ENCODE measurements at regions not wholly inside any gene's neighbourhood (a gene's known extent, or its start where the extent isn't known, plus 50 kb on each side); places are given as distances from the start of the nearest gene placed in this dataset.

DNA sequence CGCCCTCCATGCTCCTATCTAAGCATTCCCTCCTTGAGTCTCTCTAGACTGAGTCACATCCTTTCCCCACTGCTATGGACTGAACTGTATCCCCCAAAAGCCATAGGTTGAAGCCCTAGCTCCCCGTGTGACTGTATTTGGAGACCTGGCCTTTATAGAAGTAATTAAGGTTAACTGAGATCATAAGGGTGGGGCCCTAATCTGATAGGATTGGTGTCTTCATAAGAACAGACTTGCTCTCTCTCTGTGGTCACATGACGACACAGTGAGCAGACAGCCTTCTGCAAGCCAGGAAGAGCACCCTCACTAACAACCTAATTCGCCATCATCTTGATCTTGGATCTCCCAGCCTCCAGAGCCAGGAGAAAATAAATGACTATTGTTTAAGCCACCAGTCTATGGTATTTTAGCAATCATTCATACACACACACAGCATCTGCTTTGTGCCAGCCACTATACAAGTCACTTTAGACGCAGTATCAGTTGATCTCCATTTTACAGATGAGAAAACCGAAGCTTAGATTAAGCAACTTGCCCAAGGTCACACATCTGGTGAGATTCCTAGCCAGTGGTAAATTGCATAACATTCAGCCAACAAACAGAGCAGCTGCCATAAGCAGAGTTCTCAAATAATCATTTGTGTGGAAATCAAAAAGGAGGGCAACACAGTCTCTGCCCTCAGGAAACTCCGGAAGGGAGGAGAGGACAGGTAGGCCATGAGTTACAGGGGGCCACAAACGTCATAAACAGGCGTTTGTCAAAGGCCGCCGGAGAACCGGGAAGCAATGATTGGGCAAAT lies 66.3 kb upstream of the HES1 start:
- Mint-ChIP-seq H3K4me3 (peak overlapping the region; percentile 77), H3K9me3 (peaks cover 19% of the 10 kb centered on the region), H3K36me3 (ENCODE audit: low read depth) (peaks cover 16% of the 10 kb centered on the region), H3K27me3 (ENCODE audit: low read depth) (peaks cover 18% of the 10 kb centered on the region), H3K27ac (ENCODE audit: unreplicated experiment) (no peak overlapping the region), H3K4me1 (peaks cover 34% of the 10 kb centered on the region)
- DNase-seq (ENCODE audit: low read depth, low spot score), result no peak
- TF ChIP-seq, protein P1, sequence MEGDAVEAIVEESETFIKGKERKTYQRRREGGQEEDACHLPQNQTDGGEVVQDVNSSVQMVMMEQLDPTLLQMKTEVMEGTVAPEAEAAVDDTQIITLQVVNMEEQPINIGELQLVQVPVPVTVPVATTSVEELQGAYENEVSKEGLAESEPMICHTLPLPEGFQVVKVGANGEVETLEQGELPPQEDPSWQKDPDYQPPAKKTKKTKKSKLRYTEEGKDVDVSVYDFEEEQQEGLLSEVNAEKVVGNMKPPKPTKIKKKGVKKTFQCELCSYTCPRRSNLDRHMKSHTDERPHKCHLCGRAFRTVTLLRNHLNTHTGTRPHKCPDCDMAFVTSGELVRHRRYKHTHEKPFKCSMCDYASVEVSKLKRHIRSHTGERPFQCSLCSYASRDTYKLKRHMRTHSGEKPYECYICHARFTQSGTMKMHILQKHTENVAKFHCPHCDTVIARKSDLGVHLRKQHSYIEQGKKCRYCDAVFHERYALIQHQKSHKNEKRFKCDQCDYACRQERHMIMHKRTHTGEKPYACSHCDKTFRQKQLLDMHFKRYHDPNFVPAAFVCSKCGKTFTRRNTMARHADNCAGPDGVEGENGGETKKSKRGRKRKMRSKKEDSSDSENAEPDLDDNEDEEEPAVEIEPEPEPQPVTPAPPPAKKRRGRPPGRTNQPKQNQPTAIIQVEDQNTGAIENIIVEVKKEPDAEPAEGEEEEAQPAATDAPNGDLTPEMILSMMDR (conservative IDR thresholded peaks at IDR 0.05), result no peak

DNA sequence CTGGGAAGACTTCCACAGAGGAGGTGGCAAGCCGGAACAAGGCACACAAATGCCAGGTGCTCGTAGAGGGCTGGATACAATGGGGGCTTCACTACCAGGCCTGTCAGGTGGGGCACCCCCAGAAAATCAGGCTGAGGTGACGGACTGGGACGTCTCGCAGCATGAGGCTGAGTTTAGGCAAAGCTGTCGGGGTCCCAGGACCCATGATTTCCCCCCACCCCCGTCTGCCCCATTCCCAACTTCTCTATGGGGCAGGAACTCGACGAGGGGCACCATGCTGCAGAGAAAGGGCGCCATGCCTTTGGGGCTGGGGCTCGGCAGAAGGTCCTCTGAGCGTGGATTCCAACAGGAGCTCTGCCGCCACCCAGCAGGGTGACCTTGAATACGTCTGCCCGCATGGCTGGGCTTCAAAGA lies 65.7 kb upstream of the HES1 start:
- Mint-ChIP-seq H3K9me3 (peaks cover 19% of the 10 kb centered on the region), H3K27me3 (ENCODE audit: low read depth) (peaks cover 20% of the 10 kb centered on the region), H3K27ac (ENCODE audit: unreplicated experiment) (no peak overlapping the region), H3K4me3 (peak overlapping the region; percentile 77), H3K4me1 (peaks cover 33% of the 10 kb centered on the region), H3K36me3 (ENCODE audit: low read depth) (peaks cover 16% of the 10 kb centered on the region)
- peak; percentile 24 for DNase-seq (ENCODE audit: low read depth, low spot score)
- TF ChIP-seq, protein P1 (conservative IDR thresholded peaks at IDR 0.05), result no peak

DNA sequence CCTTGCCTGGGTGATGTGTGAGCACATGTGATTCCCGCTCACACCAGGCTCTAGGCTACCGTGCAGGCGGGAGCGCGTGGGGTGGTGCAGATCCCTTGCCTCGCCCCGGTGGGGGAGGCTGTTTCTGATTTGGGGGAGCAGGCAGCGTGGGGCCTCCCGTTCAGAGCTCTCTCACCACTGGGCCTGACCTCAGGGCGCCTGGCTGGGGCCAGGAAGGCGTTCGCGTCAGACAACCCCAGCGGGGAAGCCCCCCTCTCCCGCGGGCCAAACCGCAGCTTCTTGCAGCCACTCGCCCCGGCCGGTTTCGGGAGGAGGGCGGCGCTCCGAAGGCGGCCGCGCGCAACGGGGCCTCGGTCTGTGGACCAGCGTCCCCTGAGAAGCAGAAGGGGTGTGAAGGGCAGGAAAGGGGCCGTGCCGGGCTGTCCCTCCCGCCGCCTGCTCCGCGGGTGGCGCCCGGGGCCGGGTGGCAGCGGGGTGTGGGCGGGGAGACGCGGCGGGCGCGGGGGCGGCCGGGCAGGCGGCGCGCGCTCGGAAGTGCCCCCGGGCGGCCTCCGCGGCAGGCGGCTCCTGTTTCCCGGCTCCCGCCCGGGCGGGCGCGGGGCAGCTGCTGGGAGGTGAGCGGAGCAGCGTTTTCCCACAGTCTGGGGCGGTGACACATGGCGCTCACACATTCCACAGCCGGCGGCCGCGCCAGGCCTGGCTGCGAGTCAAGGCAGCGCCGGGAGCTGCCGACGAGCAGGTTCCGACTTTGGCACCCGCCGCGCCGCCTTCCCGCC lies 65.1 kb upstream of the HES1 start:
- Mint-ChIP-seq H3K4me3 (peak overlapping the region; percentile 77), H3K27ac (ENCODE audit: unreplicated experiment) (no peak overlapping the region), H3K27me3 (ENCODE audit: low read depth) (peaks cover 21% of the 10 kb centered on the region), H3K36me3 (ENCODE audit: low read depth) (peaks cover 16% of the 10 kb centered on the region), H3K9me3 (peaks cover 19% of the 10 kb centered on the region), H3K4me1 (peaks cover 39% of the 10 kb centered on the region)
- DNase-seq (ENCODE audit: low read depth, low spot score), result peak; percentile 53
- TF ChIP-seq, protein P1 (conservative IDR thresholded peaks at IDR 0.05), result no peak

DNA sequence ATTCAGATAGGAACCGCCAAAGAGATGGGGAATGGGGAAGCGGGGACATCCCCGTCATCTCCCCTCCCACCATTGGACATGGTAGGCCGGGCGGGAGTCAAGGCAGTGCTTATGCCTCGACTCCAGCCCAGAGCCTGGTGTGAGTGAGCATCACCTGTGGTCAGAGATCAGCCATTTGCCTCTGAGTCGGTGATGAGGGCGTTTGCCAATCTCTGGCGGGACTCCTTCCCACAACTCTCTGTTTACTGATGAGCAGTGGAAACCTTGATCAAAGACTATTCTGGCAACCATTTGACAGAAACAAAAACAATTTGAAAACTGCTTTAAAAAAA lies 63.9 kb upstream of the HES1 start:
- no peak for DNase-seq (ENCODE audit: low read depth, low spot score)
- Mint-ChIP-seq H3K36me3 (ENCODE audit: low read depth) (peaks cover 9% of the 10 kb centered on the region), H3K27me3 (ENCODE audit: low read depth) (peaks cover 19% of the 10 kb centered on the region), H3K9me3 (peaks cover 12% of the 10 kb centered on the region), H3K4me3 (peak overlapping the region; percentile 70), H3K27ac (ENCODE audit: unreplicated experiment) (no peak overlapping the region), H3K4me1 (peaks cover 50% of the 10 kb centered on the region)
- TF ChIP-seq, protein P1 (conservative IDR thresholded peaks at IDR 0.05), result no peak

DNA sequence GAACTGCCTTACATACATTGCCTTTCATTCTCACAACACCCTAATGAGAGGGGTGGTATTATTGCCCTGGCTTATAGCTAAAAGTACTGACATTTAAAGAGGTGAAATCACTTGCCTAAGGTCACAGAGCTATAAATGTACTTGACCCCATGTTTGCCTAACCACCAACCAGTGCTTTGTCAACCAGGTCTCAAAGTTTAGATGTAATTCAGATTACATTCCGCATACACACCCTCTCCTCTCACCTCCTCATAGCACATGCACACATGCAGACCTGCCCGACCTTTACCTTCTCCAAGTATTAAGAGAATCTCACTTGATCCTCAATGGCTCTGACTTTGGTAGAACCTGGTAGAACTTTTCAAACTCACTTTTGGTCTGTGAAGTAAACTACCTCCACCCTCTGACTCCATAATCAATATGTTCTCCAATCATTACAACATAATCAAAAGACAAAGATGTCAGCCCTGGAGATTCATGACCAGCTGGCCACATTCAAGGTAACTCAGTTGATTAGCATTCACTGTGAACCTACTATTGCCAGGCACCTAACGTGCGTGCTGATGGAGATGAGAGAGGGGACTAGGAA lies 63.2 kb upstream of the HES1 start:
- peaks cover 3% of the 10 kb centered on the region for H3K36me3 Mint-ChIP-seq (ENCODE audit: low read depth)
- H3K4me3 Mint-ChIP-seq, result peak overlapping the region; percentile 72
- H3K9me3 Mint-ChIP-seq, result peaks cover 5% of the 10 kb centered on the region
- TF ChIP-seq, protein P1 (conservative IDR thresholded peaks at IDR 0.05), result no peak
- peaks cover 24% of the 10 kb centered on the region for H3K27me3 Mint-ChIP-seq (ENCODE audit: low read depth)
- no peak overlapping the region for H3K27ac Mint-ChIP-seq (ENCODE audit: unreplicated experiment)
- DNase-seq (ENCODE audit: low read depth, low spot score), result no peak
- H3K4me1 Mint-ChIP-seq, result peaks cover 57% of the 10 kb centered on the region

Data from neural crest cell (in vitro differentiated cells).